GM12878 (cell line): ENCODE measurements at regions not wholly inside any gene's neighbourhood (a gene's known extent, or its start where the extent isn't known, plus 50 kb on each side); places are given as distances from the start of the nearest gene placed in this dataset.

ENCODE experiments used
- ATAC-seq: fragments of 200-7000 bp; cut with Tn5 transposase; 3 replicates; pipeline ENCODE4 v1.9.1; 2020; ENCODE audit warnings: mild to moderate bottlenecking, moderate library complexity
- BruUV-seq: library from RNA; stranded (reverse); fragments of 400-500 nt; replicated peaks from 2 replicates; lab custom pipeline; 2021; lab: Mats Ljungman, UMichigan
- CTCF ChIA-PET: fragments of 300-600 bp; sonication (Branson Sonifier 250); formaldehyde crosslinking; extraction: SDS; loops from one replicate; lab custom pipeline; 2021; ENCODE audit warnings: inconsistent platforms; lab: Yijun Ruan, JAX
- POLR2A ChIA-PET: fragments of 350-600 bp; formaldehyde crosslinking; extraction: SDS; loops from one replicate; lab custom pipeline; 2021; ENCODE audit warnings: inconsistent platforms; lab: Charles Lee
- RAD21 ChIA-PET: fragments of 300-600 bp; sonication (Branson Sonifier 250); formaldehyde crosslinking; loops from one replicate; lab custom pipeline; 2023; ENCODE audit warnings: antibody characterized with exemption; ENCODE audit not compliant: unreplicated experiment; lab: Charles Lee
- SMC1A ChIA-PET: fragments of 300-600 bp; sonication (Branson Sonifier 250); formaldehyde crosslinking; loops from one replicate; lab custom pipeline; 2023; ENCODE audit not compliant: unreplicated experiment, uncharacterized antibody; lab: Charles Lee
- DNase-seq: peaks from one replicate; pipeline ENCODE4 v3.0.0-alpha.2; 2011; ENCODE audit warnings: low read depth, low spot score
- FAIRE-seq: peaks from 3 replicates; lab custom pipeline; 2011; peaks lifted over from hg19 to GRCh38; lab: Jason Lieb, UNC
- H2AFZ ChIP-seq: 2 replicates; pipeline ENCODE4 v1.6.0; 2011; ENCODE audit warnings: low read depth, low read length, control low read depth; ENCODE audit not compliant: control insufficient read depth
- H3K27ac ChIP-seq: 2 replicates; pipeline ENCODE4 v1.5.1; 2011; ENCODE audit warnings: control low read depth; ENCODE audit not compliant: control insufficient read depth, insufficient read depth
- H3K27me3 ChIP-seq, 2 experiments: replicated peaks in 1 of 2; 2 replicates each; pipeline versions ENCODE4 v1.6.0 to v1.6.1; 2011; ENCODE audit warnings: low read length in 1 of 2; ENCODE audit not compliant: control insufficient read depth in 2 of 2, insufficient read depth in 2 of 2
- H3K36me3 ChIP-seq, 2 experiments: 2 replicates each; pipeline ENCODE4 v1.5.1; 2011; ENCODE audit warnings: low read length in 1 of 2; ENCODE audit not compliant: control insufficient read depth in 2 of 2, insufficient read depth in 2 of 2
- H3K4me1 ChIP-seq: 2 replicates; pipeline ENCODE4 v1.6.1; 2011; ENCODE audit warnings: mild to moderate bottlenecking, low read length, moderate library complexity, mixed read lengths; ENCODE audit not compliant: control insufficient read depth, insufficient read depth
- H3K4me2 ChIP-seq: 2 replicates; pipeline ENCODE4 v1.6.0; 2011; ENCODE audit warnings: control low read depth; ENCODE audit not compliant: control insufficient read depth, insufficient read depth
- H3K4me3 ChIP-seq: fragments of 200-600 bp; sonication (generic); 2 replicates; pipeline ENCODE4 v1.5.1; 2016
- H3K79me2 ChIP-seq: 2 replicates; pipeline ENCODE4 v1.6.0; 2011; ENCODE audit warnings: low read length; ENCODE audit not compliant: control insufficient read depth, insufficient read depth
- H3K9ac ChIP-seq: 2 replicates; pipeline ENCODE4 v1.8.0; 2011; ENCODE audit warnings: low read length, control low read depth, mixed read lengths; ENCODE audit not compliant: control insufficient read depth, insufficient read depth
- H3K9me3 ChIP-seq: replicated peaks from 3 replicates; pipeline ENCODE4 v1.5.1; 2011; ENCODE audit warnings: mild to moderate bottlenecking, low read length; ENCODE audit not compliant: control insufficient read depth, insufficient read depth
- H4K20me1 ChIP-seq: 2 replicates; pipeline ENCODE4 v1.6.0; 2011; ENCODE audit not compliant: control insufficient read depth, insufficient read depth
- DPF2 ChIP-seq: fragments of 450-650 bp; IDR thresholded peaks from 2 replicates; pipeline ENCODE4 v1.6.1; 2017; ENCODE audit warnings: mild to moderate bottlenecking
- E4F1 ChIP-seq: fragments of 450-650 bp; IDR thresholded peaks from 2 replicates; pipeline ENCODE4 v1.6.1; 2018; ENCODE audit warnings: borderline replicate concordance, mild to moderate bottlenecking; ENCODE audit not compliant: partially characterized antibody
- HCFC1 ChIP-seq: fragments of 150-350 bp; IDR thresholded peaks from 2 replicates; pipeline ENCODE4 v1.6.1; 2014; ENCODE audit warnings: low read length
- RELA ChIP-seq: fragments of 450-650 bp; IDR thresholded peaks from 2 replicates; pipeline ENCODE4 v1.8.0; 2014; ENCODE audit warnings: borderline replicate concordance; ENCODE audit not compliant: partially characterized antibody
- STAT3 ChIP-seq: IDR thresholded peaks from 2 replicates; pipeline ENCODE4 v1.6.1; 2011; ENCODE audit warnings: low read depth, low read length, improper control_type of control experiment
- TAF1 ChIP-seq: IDR thresholded peaks from 2 replicates; pipeline ENCODE4 v1.6.1; 2011; ENCODE audit warnings: mild to moderate bottlenecking, low read depth, low read length, borderline replicate concordance
- ZNF24 ChIP-seq: fragments of 450-650 bp; IDR thresholded peaks from 2 replicates; pipeline ENCODE4 v1.6.1; 2017; ENCODE audit warnings: antibody characterized with exemption, mild to moderate bottlenecking
- WGBS: methylation state at CpG from one replicate; pipeline ENCODE4 v1.1.6; 2016; ENCODE audit warnings: low lambda C conversion rate; ENCODE audit not compliant: insufficient replicate concordance, insufficient coverage; ENCODE audit errors: missing lambda C conversion rate; 5-methylcytosine and 5-hydroxymethylcytosine counted together
- in situ Hi-C: fragments of 300-500 bp; cut with MboI; formaldehyde crosslinking; loops from 9 replicates; pipeline ENCODE4 v1.14.3; 2018; ENCODE audit warnings: mixed read lengths
- intact Hi-C: fragments of 100-400 bp; cut with micrococcal nuclease; formaldehyde crosslinking; loops from one replicate; pipeline ENCODE4 v1.14.2; 2022; ENCODE audit not compliant: unreplicated experiment
- TF ChIP-seq, protein P1 (sequence below): IDR thresholded peaks from 2 replicates; pipeline ENCODE4 v1.6.1; 2011; ENCODE audit warnings: mild to moderate bottlenecking, low read depth, low read length, moderate library complexity; ENCODE audit not compliant: insufficient replicate concordance
- TF ChIP-seq, protein P2 (sequence below): IDR thresholded peaks from 2 replicates; pipeline ENCODE4 v1.6.1; 2012; ENCODE audit warnings: low read length, inconsistent platforms

DNA sequence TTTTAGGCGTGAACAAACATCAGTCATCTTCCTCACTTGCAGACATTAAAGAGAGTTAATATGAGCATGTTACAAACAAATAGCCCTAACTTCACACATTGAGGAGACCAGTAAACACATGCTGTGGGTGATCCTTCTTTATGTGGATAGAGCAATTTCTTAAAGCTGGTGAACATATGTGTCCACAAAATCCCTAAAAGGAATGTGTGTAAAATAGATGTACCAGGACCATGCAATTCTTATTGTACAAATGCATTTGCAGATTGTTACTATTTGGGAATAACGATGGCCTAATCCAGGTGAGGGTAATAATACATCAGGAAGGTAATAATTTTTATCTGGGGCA lies 228.9 kb downstream of the ALDH8A1 start:
- in situ Hi-C loops (no loop called here), intact Hi-C loops (no loop called here)
- H3K27ac ChIP-seq: no peak overlapping the region
- no peak overlapping the region for H3K4me3 ChIP-seq
- H2AFZ ChIP-seq: no peak overlapping the region
- ATAC-seq (no peak), DNase-seq (no peak), FAIRE-seq (no peak)
- ChIA-PET POLR2A (no interaction called here), CTCF (no interaction called here), SMC1A (no interaction called here), RAD21 (no interaction called here)
- H3K4me2 ChIP-seq: no peak overlapping the region
- BruUV-seq: no TSS peak
- no peaks in the 10 kb centered on the region for H3K36me3 ChIP-seq
- no peaks in the 10 kb centered on the region for H3K9me3 ChIP-seq
- H4K20me1 ChIP-seq: no peaks in the 10 kb centered on the region
- no peak overlapping the region for H3K9ac ChIP-seq
- 14% methylated on average over 2 of the region's 2 CpGs for WGBS
- TF ChIP-seq TAF1: no peak
- TF ChIP-seq STAT3: no peak
- no peak for TF ChIP-seq DPF2
- TF ChIP-seq, protein P1, sequence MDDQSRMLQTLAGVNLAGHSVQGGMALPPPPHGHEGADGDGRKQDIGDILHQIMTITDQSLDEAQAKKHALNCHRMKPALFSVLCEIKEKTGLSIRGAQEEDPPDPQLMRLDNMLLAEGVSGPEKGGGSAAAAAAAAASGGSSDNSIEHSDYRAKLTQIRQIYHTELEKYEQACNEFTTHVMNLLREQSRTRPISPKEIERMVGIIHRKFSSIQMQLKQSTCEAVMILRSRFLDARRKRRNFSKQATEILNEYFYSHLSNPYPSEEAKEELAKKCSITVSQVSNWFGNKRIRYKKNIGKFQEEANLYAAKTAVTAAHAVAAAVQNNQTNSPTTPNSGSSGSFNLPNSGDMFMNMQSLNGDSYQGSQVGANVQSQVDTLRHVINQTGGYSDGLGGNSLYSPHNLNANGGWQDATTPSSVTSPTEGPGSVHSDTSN: no peak
- no peaks in the 10 kb centered on the region for H3K79me2 ChIP-seq
- peaks cover 0 to 4% of the 10 kb centered on the region in 2 experiments; a peak in 1 of 4 replicates for H3K27me3 ChIP-seq
- no peaks in the 10 kb centered on the region for H3K4me1 ChIP-seq

- SMC1A ChIA-PET: no interaction called here
- no peak for FAIRE-seq
- no peak overlapping the region for H3K9ac ChIP-seq
- DNase-seq: no peak
- no peak overlapping the region for H3K4me3 ChIP-seq
- intact Hi-C loops: no loop called here
- no peaks in the 10 kb centered on the region for H3K36me3 ChIP-seq
- CTCF ChIA-PET: no interaction called here
- WGBS: 18% methylated on average over 4 of the region's 4 CpGs
- H3K27me3 ChIP-seq: peaks cover 0 to 4% of the 10 kb centered on the region in 2 experiments; a peak in 1 of 4 replicates
- no TSS peak for BruUV-seq
- no peak overlapping the region for H3K27ac ChIP-seq
- H3K9me3 ChIP-seq: no peaks in the 10 kb centered on the region
- H3K4me1 ChIP-seq: no peaks in the 10 kb centered on the region
- H2AFZ ChIP-seq: no peak overlapping the region
- POLR2A ChIA-PET: no interaction called here
- RAD21 ChIA-PET: no interaction called here
- H3K4me2 ChIP-seq: no peak overlapping the region
- H4K20me1 ChIP-seq: no peaks in the 10 kb centered on the region
- H3K79me2 ChIP-seq: no peaks in the 10 kb centered on the region
- no peak for ATAC-seq
- in situ Hi-C loops: no loop called here
- TF ChIP-seq, protein P2, sequence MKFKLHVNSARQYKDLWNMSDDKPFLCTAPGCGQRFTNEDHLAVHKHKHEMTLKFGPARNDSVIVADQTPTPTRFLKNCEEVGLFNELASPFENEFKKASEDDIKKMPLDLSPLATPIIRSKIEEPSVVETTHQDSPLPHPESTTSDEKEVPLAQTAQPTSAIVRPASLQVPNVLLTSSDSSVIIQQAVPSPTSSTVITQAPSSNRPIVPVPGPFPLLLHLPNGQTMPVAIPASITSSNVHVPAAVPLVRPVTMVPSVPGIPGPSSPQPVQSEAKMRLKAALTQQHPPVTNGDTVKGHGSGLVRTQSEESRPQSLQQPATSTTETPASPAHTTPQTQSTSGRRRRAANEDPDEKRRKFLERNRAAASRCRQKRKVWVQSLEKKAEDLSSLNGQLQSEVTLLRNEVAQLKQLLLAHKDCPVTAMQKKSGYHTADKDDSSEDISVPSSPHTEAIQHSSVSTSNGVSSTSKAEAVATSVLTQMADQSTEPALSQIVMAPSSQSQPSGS: no peak
- TF ChIP-seq E4F1: no peak
- no peak for TF ChIP-seq RELA
- no peak for TF ChIP-seq HCFC1
- no peak for TF ChIP-seq ZNF24
These were observed 229.4 kb downstream of the ALDH8A1 start for GRCh38 chr6:134720353-134721059.
